ENCODE measurements at regions not wholly inside any gene's neighbourhood (a gene's known extent, or its start where the extent isn't known, plus 50 kb on each side); places are given as distances from the start of the nearest gene placed in this dataset.

- Histone ChIP-seq H3K4me3 (ENCODE audit: low read depth in 1 of 2, low read length in 2 of 2) (no peak overlapping the region), H3K27me3 (ENCODE audit: control insufficient read depth in 1 of 2, insufficient read depth in 2 of 2, low read length in 2 of 2) (no peaks in the 10 kb centered on the region), H3K4me1 (ENCODE audit: control insufficient read depth in 2 of 2, insufficient read depth in 2 of 2, low read length in 1 of 2) (no peaks in the 10 kb centered on the region), H3K9me3 (ENCODE audit: control insufficient read depth in 2 of 2, insufficient read depth in 1 of 2, low read depth in 1 of 2, low read length in 1 of 2) (no peaks in the 10 kb centered on the region), H3K36me3 (ENCODE audit: control insufficient read depth in 2 of 2, insufficient read depth in 2 of 2, low read length in 1 of 2) (no peaks in the 10 kb centered on the region), H3K27ac (ENCODE audit: low read depth in 2 of 2, low read length in 1 of 2) (no peak overlapping the region)
- WGBS, 2 donors: 45 to 52% methylated on average over 6 of the region's 6 CpGs
These were observed 589.6 kb upstream of the FAM98A start for GRCh38 chr2:34188464-34189303.

GRCh38 chr2:34179511-34179910, 580.4 kb upstream of the FAM98A start:
- H3K9me3 ChIP-seq (ENCODE audit: control insufficient read depth in 2 of 2, insufficient read depth in 1 of 2, low read depth in 1 of 2, low read length in 1 of 2): no peaks in the 10 kb centered on the region
- H3K27ac ChIP-seq (ENCODE audit: low read depth in 2 of 2, low read length in 1 of 2): no peak overlapping the region
- no peaks in the 10 kb centered on the region for H3K4me1 ChIP-seq (ENCODE audit: control insufficient read depth in 2 of 2, insufficient read depth in 2 of 2, low read length in 1 of 2)
- H3K27me3 ChIP-seq (ENCODE audit: control insufficient read depth in 1 of 2, insufficient read depth in 2 of 2, low read length in 2 of 2): no peaks in the 10 kb centered on the region
- no peak overlapping the region for H3K4me3 ChIP-seq (ENCODE audit: low read depth in 1 of 2, low read length in 2 of 2)
- no peaks in the 10 kb centered on the region for H3K36me3 ChIP-seq (ENCODE audit: control insufficient read depth in 2 of 2, insufficient read depth in 2 of 2, low read length in 1 of 2)
- 55 to 66% methylated on average over 3 of the region's 3 CpGs for WGBS, 2 donors

GRCh38 chr2:34178482-34178881, 579.4 kb upstream of the FAM98A start:
- Histone ChIP-seq H3K9me3 (ENCODE audit: control insufficient read depth in 2 of 2, insufficient read depth in 1 of 2, low read depth in 1 of 2, low read length in 1 of 2) (no peaks in the 10 kb centered on the region), H3K27ac (ENCODE audit: low read depth in 2 of 2, low read length in 1 of 2) (no peak overlapping the region), H3K36me3 (ENCODE audit: control insufficient read depth in 2 of 2, insufficient read depth in 2 of 2, low read length in 1 of 2) (no peaks in the 10 kb centered on the region), H3K4me3 (ENCODE audit: low read depth in 1 of 2, low read length in 2 of 2) (no peak overlapping the region), H3K27me3 (ENCODE audit: control insufficient read depth in 1 of 2, insufficient read depth in 2 of 2, low read length in 2 of 2) (no peaks in the 10 kb centered on the region), H3K4me1 (ENCODE audit: control insufficient read depth in 2 of 2, insufficient read depth in 2 of 2, low read length in 1 of 2) (no peaks in the 10 kb centered on the region)

GRCh38 chr2:34176693-34177092, 577.6 kb upstream of the FAM98A start:
- H3K27ac ChIP-seq (ENCODE audit: low read depth in 2 of 2, low read length in 1 of 2): no peak overlapping the region

GRCh38 chr2:34174506-34174905, 575.4 kb upstream of the FAM98A start:
- Histone ChIP-seq H3K4me1 (ENCODE audit: control insufficient read depth in 2 of 2, insufficient read depth in 2 of 2, low read length in 1 of 2) (no peaks in the 10 kb centered on the region), H3K36me3 (ENCODE audit: control insufficient read depth in 2 of 2, insufficient read depth in 2 of 2, low read length in 1 of 2) (no peaks in the 10 kb centered on the region), H3K4me3 (ENCODE audit: low read depth in 1 of 2, low read length in 2 of 2) (no peak overlapping the region), H3K27me3 (ENCODE audit: control insufficient read depth in 1 of 2, insufficient read depth in 2 of 2, low read length in 2 of 2) (no peaks in the 10 kb centered on the region), H3K9me3 (ENCODE audit: control insufficient read depth in 2 of 2, insufficient read depth in 1 of 2, low read depth in 1 of 2, low read length in 1 of 2) (no peaks in the 10 kb centered on the region), H3K27ac (ENCODE audit: low read depth in 2 of 2, low read length in 1 of 2) (no peak overlapping the region)
- 64 to 66% methylated on average over 2 of the region's 2 CpGs for WGBS, 2 donors

More at GRCh38 chr2:34176693-34177092, 577.6 kb upstream of the FAM98A start:
- H3K4me3 ChIP-seq (ENCODE audit: low read depth in 1 of 2, low read length in 2 of 2): no peak overlapping the region
- no peaks in the 10 kb centered on the region for H3K4me1 ChIP-seq (ENCODE audit: control insufficient read depth in 2 of 2, insufficient read depth in 2 of 2, low read length in 1 of 2)
- H3K36me3 ChIP-seq (ENCODE audit: control insufficient read depth in 2 of 2, insufficient read depth in 2 of 2, low read length in 1 of 2): no peaks in the 10 kb centered on the region
- H3K27me3 ChIP-seq (ENCODE audit: control insufficient read depth in 1 of 2, insufficient read depth in 2 of 2, low read length in 2 of 2): no peaks in the 10 kb centered on the region
- no peaks in the 10 kb centered on the region for H3K9me3 ChIP-seq (ENCODE audit: control insufficient read depth in 2 of 2, insufficient read depth in 1 of 2, low read depth in 1 of 2, low read length in 1 of 2)

- no peaks in the 10 kb centered on the region for H3K4me1 ChIP-seq (ENCODE audit: control insufficient read depth in 2 of 2, insufficient read depth in 2 of 2, low read length in 1 of 2)
These were observed 563.1 kb upstream of the FAM98A start for GRCh38 chr2:34162231-34162630.

GRCh38 chr2:34161549-34161948, 562.5 kb upstream of the FAM98A start:
- Histone ChIP-seq H3K9me3 (ENCODE audit: control insufficient read depth in 2 of 2, insufficient read depth in 1 of 2, low read depth in 1 of 2, low read length in 1 of 2) (no peaks in the 10 kb centered on the region), H3K4me1 (ENCODE audit: control insufficient read depth in 2 of 2, insufficient read depth in 2 of 2, low read length in 1 of 2) (no peaks in the 10 kb centered on the region), H3K36me3 (ENCODE audit: control insufficient read depth in 2 of 2, insufficient read depth in 2 of 2, low read length in 1 of 2) (no peaks in the 10 kb centered on the region), H3K4me3 (ENCODE audit: low read depth in 1 of 2, low read length in 2 of 2) (no peak overlapping the region), H3K27me3 (ENCODE audit: control insufficient read depth in 1 of 2, insufficient read depth in 2 of 2, low read length in 2 of 2) (no peaks in the 10 kb centered on the region), H3K27ac (ENCODE audit: low read depth in 2 of 2, low read length in 1 of 2) (no peak overlapping the region)
- 77 to 79% methylated on average over 3 of the region's 3 CpGs for WGBS, 2 donors

More at GRCh38 chr2:34162231-34162630, 563.1 kb upstream of the FAM98A start:
- WGBS, 2 donors: 84 to 91% methylated on average over 4 of the region's 4 CpGs
- Histone ChIP-seq H3K27me3 (ENCODE audit: control insufficient read depth in 1 of 2, insufficient read depth in 2 of 2, low read length in 2 of 2) (no peaks in the 10 kb centered on the region), H3K9me3 (ENCODE audit: control insufficient read depth in 2 of 2, insufficient read depth in 1 of 2, low read depth in 1 of 2, low read length in 1 of 2) (no peaks in the 10 kb centered on the region), H3K27ac (ENCODE audit: low read depth in 2 of 2, low read length in 1 of 2) (no peak overlapping the region), H3K36me3 (ENCODE audit: control insufficient read depth in 2 of 2, insufficient read depth in 2 of 2, low read length in 1 of 2) (no peaks in the 10 kb centered on the region), H3K4me3 (ENCODE audit: low read depth in 1 of 2, low read length in 2 of 2) (no peak overlapping the region)

GRCh38 chr2:34159901-34160300, 560.8 kb upstream of the FAM98A start:
- H3K9me3 ChIP-seq (ENCODE audit: control insufficient read depth in 2 of 2, insufficient read depth in 1 of 2, low read depth in 1 of 2, low read length in 1 of 2): no peaks in the 10 kb centered on the region
- no peak overlapping the region for H3K4me3 ChIP-seq (ENCODE audit: low read depth in 1 of 2, low read length in 2 of 2)
- no peaks in the 10 kb centered on the region for H3K27me3 ChIP-seq (ENCODE audit: control insufficient read depth in 1 of 2, insufficient read depth in 2 of 2, low read length in 2 of 2)
- no peaks in the 10 kb centered on the region for H3K36me3 ChIP-seq (ENCODE audit: control insufficient read depth in 2 of 2, insufficient read depth in 2 of 2, low read length in 1 of 2)
- no peaks in the 10 kb centered on the region for H3K4me1 ChIP-seq (ENCODE audit: control insufficient read depth in 2 of 2, insufficient read depth in 2 of 2, low read length in 1 of 2)
- H3K27ac ChIP-seq (ENCODE audit: low read depth in 2 of 2, low read length in 1 of 2): no peak overlapping the region
- WGBS, 2 donors: 85 to 89% methylated on average over 2 of the region's 2 CpGs

- H3K27me3 ChIP-seq (ENCODE audit: control insufficient read depth in 1 of 2, insufficient read depth in 2 of 2, low read length in 2 of 2): no peaks in the 10 kb centered on the region
- H3K27ac ChIP-seq (ENCODE audit: low read depth in 2 of 2, low read length in 1 of 2): no peak overlapping the region
- H3K9me3 ChIP-seq (ENCODE audit: control insufficient read depth in 2 of 2, insufficient read depth in 1 of 2, low read depth in 1 of 2, low read length in 1 of 2): no peaks in the 10 kb centered on the region
- no peaks in the 10 kb centered on the region for H3K4me1 ChIP-seq (ENCODE audit: control insufficient read depth in 2 of 2, insufficient read depth in 2 of 2, low read length in 1 of 2)
- WGBS, 2 donors: 60 to 84% methylated on average over 1 of the region's 1 CpG
- no peaks in the 10 kb centered on the region for H3K36me3 ChIP-seq (ENCODE audit: control insufficient read depth in 2 of 2, insufficient read depth in 2 of 2, low read length in 1 of 2)
- no peak overlapping the region for H3K4me3 ChIP-seq (ENCODE audit: low read depth in 1 of 2, low read length in 2 of 2)
These were observed 554.4 kb upstream of the FAM98A start for GRCh38 chr2:34153484-34153883.

- Histone ChIP-seq H3K27ac (ENCODE audit: low read depth in 2 of 2, low read length in 1 of 2) (no peak overlapping the region), H3K9me3 (ENCODE audit: control insufficient read depth in 2 of 2, insufficient read depth in 1 of 2, low read depth in 1 of 2, low read length in 1 of 2) (peaks cover 3 to 4% of the 10 kb centered on the region in 2 donors)
- 86 to 88% methylated on average over 8 of the region's 8 CpGs for WGBS, 2 donors
These were observed 548.7 kb upstream of the FAM98A start for GRCh38 chr2:34147780-34148179.

More at GRCh38 chr2:34147780-34148179, 548.7 kb upstream of the FAM98A start:
- H3K4me1 ChIP-seq (ENCODE audit: control insufficient read depth in 2 of 2, insufficient read depth in 2 of 2, low read length in 1 of 2): no peaks in the 10 kb centered on the region
- H3K4me3 ChIP-seq (ENCODE audit: low read depth in 1 of 2, low read length in 2 of 2): no peak overlapping the region
- H3K36me3 ChIP-seq (ENCODE audit: control insufficient read depth in 2 of 2, insufficient read depth in 2 of 2, low read length in 1 of 2): no peaks in the 10 kb centered on the region
- no peaks in the 10 kb centered on the region for H3K27me3 ChIP-seq (ENCODE audit: control insufficient read depth in 1 of 2, insufficient read depth in 2 of 2, low read length in 2 of 2)
